Stimulated activated naive CD8-positive, alpha-beta T cell treated with anti-CD3 and anti-CD28 coated beads, Interleukin-15, amount 100 ng/mL, for 72 hours (primary cell): ENCODE measurements at regions not wholly inside any gene's neighbourhood (a gene's known extent, or its start where the extent isn't known, plus 50 kb on each side); places are given as distances from the start of the nearest gene placed in this dataset.

ENCODE experiments used
- ATAC-seq: fragments of 150-1000 bp; cut with Tn5 transposase; 2 replicates; pipeline ENCODE4 v1.10.0; 2021; ENCODE audit warnings: mild to moderate bottlenecking, moderate library complexity
- DNase-seq, 2 donors: peaks; one replicate each; pipeline ENCODE4 v3.0.0; 2021 to 2022
- H3K27ac Mint-ChIP-seq, 2 donors: one replicate each; pipeline ENCODE4 v1.8.0; 2022; ENCODE audit warnings: mild to moderate bottlenecking in 2 of 2, mixed read lengths in 2 of 2, moderate library complexity in 2 of 2
- H3K27me3 Mint-ChIP-seq: one replicate; pipeline ENCODE4 v1.8.0; 2022; ENCODE audit warnings: mixed read lengths
- H3K4me1 Mint-ChIP-seq: one replicate; pipeline ENCODE4 v1.8.0; 2022; ENCODE audit warnings: mild to moderate bottlenecking, mixed read lengths
- H3K4me3 Mint-ChIP-seq, 2 donors: one replicate each; pipeline ENCODE4 v1.8.0; 2022; ENCODE audit warnings: mild to moderate bottlenecking in 2 of 2, mixed read lengths in 2 of 2, moderate library complexity in 1 of 2
- H3K9me3 Mint-ChIP-seq, 2 donors: one replicate each; pipeline ENCODE4 v1.8.0; 2022; ENCODE audit warnings: mixed read lengths in 2 of 2

DNA sequence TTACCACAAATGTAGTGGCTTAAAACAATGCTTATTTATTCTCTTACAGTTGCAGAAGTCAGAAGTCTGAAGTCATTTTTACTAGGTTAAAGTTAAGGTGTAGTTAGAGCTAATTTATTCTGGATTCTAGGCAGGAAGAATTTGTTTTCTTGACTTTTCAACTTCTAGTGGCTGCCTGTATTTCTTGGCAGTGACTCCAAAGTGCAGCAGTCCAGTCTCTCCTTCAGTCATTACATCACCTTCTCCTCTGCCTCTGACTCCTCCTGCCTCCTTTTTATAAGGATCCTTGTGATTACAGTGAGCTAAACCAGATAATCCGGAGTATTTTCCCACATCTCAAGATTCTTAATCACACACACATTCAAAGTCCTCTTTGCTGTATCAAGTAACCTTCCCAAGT, 581.4 kb downstream of the KCNA4 start:
- Mint-ChIP-seq H3K9me3 (no peaks in the 10 kb centered on the region), H3K4me3 (no peak overlapping the region)
- ATAC-seq = no peak

DNA sequence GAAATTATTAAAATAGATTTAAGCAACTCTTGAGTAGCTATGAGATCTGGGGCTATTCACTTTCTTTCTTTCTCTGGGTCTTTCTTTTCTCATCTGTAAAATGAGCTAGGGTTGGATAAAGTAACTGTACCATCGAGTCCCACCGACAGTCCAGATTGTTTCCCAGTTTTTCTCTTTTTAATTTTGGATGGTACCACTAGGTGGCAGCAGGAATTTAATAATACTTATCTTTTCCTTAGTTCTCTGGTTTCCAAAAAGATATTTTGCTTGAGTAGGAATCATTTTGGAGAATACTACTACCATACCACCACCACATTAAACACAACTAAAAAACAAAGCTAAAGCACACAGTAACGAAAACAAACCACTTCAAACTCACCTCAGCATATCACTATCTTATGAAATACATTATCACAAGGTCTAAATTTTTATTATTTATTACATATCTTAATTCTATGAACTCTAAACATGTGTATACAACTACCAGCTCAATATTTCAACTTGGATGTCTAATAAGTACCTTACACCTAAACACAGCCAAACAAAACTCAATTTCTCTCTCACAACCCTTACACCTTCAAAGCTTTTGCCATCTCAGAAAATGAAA, 584.0 kb downstream of the KCNA4 start:
- H3K27me3 Mint-ChIP-seq = peaks cover 10% of the 10 kb centered on the region
- peaks cover 5 to 9% of the 10 kb centered on the region in 2 donors for H3K9me3 Mint-ChIP-seq
- no peak for DNase-seq
- H3K27ac Mint-ChIP-seq = no peak overlapping the region
- H3K4me1 Mint-ChIP-seq = no peaks in the 10 kb centered on the region
- ATAC-seq = no peak
- H3K4me3 Mint-ChIP-seq = no peak overlapping the region

More for the DNA sequence above, 581.4 kb downstream of the KCNA4 start:
- peaks cover 10% of the 10 kb centered on the region for H3K27me3 Mint-ChIP-seq
- H3K4me1 Mint-ChIP-seq = no peaks in the 10 kb centered on the region
- no peak for DNase-seq
- H3K27ac Mint-ChIP-seq = no peak overlapping the region

GRCh38 chr11:29405305-29405704, 611.5 kb downstream of the KCNA4 start:
- peaks cover 9% of the 10 kb centered on the region in 2 donors for H3K9me3 Mint-ChIP-seq
- ATAC-seq = no peak
- H3K27me3 Mint-ChIP-seq = no peaks in the 10 kb centered on the region
- H3K4me1 Mint-ChIP-seq = no peaks in the 10 kb centered on the region
- no peak overlapping the region for H3K4me3 Mint-ChIP-seq
- no peak overlapping the region for H3K27ac Mint-ChIP-seq
- no peak for DNase-seq

- DNase-seq (no peak), ATAC-seq (no peak)
- Mint-ChIP-seq H3K27me3 (no peaks in the 10 kb centered on the region), H3K27ac (no peak overlapping the region), H3K4me1 (no peaks in the 10 kb centered on the region), H3K4me3 (no peak overlapping the region), H3K9me3 (peaks cover 6 to 9% of the 10 kb centered on the region in 2 donors)
These were observed 621.2 kb downstream of the KCNA4 start for GRCh38 chr11:29395555-29396072.

DNA sequence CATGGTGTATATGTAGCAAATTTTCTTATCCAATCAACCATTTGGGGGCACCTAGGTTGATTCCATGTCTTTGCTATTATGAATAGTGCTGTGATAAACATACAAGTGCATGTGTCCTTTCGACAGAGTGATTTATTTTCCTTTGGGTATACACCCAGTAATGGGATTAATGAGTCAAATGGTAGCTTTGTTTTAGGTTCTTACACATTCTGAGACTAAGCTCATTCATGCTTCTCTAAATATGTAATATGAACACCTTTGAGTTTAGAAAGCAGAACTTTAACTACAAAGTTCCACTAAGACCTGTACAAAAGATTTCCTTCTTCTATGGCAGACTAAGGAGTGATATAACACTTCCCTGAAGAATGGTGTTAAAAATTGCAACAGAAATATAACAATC, 627.0 kb downstream of the KCNA4 start:
- Mint-ChIP-seq H3K9me3 (no peaks in the 10 kb centered on the region), H3K4me1 (no peaks in the 10 kb centered on the region), H3K4me3 (no peak overlapping the region), H3K27me3 (no peaks in the 10 kb centered on the region), H3K27ac (no peak overlapping the region)
- DNase-seq (no peak), ATAC-seq (no peak)

DNA sequence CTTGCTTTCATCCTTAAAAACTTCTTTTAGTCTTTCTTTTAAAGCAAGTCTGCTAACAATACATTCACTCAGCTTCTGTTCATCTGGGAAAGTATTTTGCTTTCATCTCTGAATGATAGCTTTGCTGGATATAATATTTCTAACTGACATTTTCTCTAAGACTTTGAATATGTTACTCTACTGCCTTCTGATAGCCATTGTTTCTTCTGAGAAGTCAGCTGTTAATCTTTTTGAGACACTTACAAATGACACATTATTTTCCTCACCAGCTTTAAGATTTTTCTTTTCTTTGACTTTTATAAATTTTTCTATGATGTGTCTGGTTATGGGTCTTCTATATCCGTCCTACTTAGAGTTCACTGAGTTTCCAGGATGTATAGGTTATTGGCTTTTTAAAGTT, 643.1 kb downstream of the KCNA4 start:
- H3K4me1 Mint-ChIP-seq = no peaks in the 10 kb centered on the region

GRCh38 chr11:29368126-29368525, 648.7 kb downstream of the KCNA4 start:
- Mint-ChIP-seq H3K9me3 (peaks cover 5 to 13% of the 10 kb centered on the region in 2 donors), H3K4me1 (no peaks in the 10 kb centered on the region), H3K27me3 (no peaks in the 10 kb centered on the region), H3K4me3 (no peak overlapping the region), H3K27ac (no peak overlapping the region)
- no peak for DNase-seq
- ATAC-seq = no peak

More for the DNA sequence above, 643.1 kb downstream of the KCNA4 start:
- DNase-seq = no peak
- H3K9me3 Mint-ChIP-seq = peaks cover 16 to 20% of the 10 kb centered on the region in 2 donors
- H3K27ac Mint-ChIP-seq = no peak overlapping the region
- no peak overlapping the region for H3K4me3 Mint-ChIP-seq
- no peaks in the 10 kb centered on the region for H3K27me3 Mint-ChIP-seq
- no peak for ATAC-seq

- ATAC-seq = no peak
- DNase-seq = no peak
- Mint-ChIP-seq H3K9me3 (peaks cover 5 to 6% of the 10 kb centered on the region in 2 donors), H3K4me1 (no peaks in the 10 kb centered on the region), H3K4me3 (no peak overlapping the region), H3K27ac (no peak overlapping the region), H3K27me3 (no peaks in the 10 kb centered on the region)
These were observed 652.8 kb downstream of the KCNA4 start for GRCh38 chr11:29364006-29364405.

- Mint-ChIP-seq H3K4me1 (no peaks in the 10 kb centered on the region), H3K4me3 (no peak overlapping the region), H3K27ac (no peak overlapping the region), H3K27me3 (no peaks in the 10 kb centered on the region), H3K9me3 (peaks cover 5 to 6% of the 10 kb centered on the region in 2 donors)
- ATAC-seq = no peak
- DNase-seq = no peak
These were observed 655.5 kb downstream of the KCNA4 start for GRCh38 chr11:29361369-29361768.

GRCh38 chr11:29353833-29354232, 663.0 kb downstream of the KCNA4 start:
- no peaks in the 10 kb centered on the region for H3K27me3 Mint-ChIP-seq
- no peak for ATAC-seq
- H3K4me3 Mint-ChIP-seq = no peak overlapping the region
- H3K9me3 Mint-ChIP-seq = peaks cover 0 to 3% of the 10 kb centered on the region in 2 donors
- DNase-seq = no peak
- no peak overlapping the region for H3K27ac Mint-ChIP-seq
- H3K4me1 Mint-ChIP-seq = no peaks in the 10 kb centered on the region

GRCh38 chr11:29352273-29352795, 664.5 kb downstream of the KCNA4 start:
- no peak overlapping the region for H3K4me3 Mint-ChIP-seq
- ATAC-seq (no peak), DNase-seq (no peak)
- H3K4me1 Mint-ChIP-seq = no peaks in the 10 kb centered on the region
- H3K27me3 Mint-ChIP-seq = no peaks in the 10 kb centered on the region
- peaks cover 0 to 3% of the 10 kb centered on the region in 2 donors for H3K9me3 Mint-ChIP-seq
- H3K27ac Mint-ChIP-seq = no peak overlapping the region

- no peaks in the 10 kb centered on the region for H3K27me3 Mint-ChIP-seq
- no peak overlapping the region for H3K27ac Mint-ChIP-seq
These were observed 665.4 kb downstream of the KCNA4 start for GRCh38 chr11:29351301-29351873.

DNA sequence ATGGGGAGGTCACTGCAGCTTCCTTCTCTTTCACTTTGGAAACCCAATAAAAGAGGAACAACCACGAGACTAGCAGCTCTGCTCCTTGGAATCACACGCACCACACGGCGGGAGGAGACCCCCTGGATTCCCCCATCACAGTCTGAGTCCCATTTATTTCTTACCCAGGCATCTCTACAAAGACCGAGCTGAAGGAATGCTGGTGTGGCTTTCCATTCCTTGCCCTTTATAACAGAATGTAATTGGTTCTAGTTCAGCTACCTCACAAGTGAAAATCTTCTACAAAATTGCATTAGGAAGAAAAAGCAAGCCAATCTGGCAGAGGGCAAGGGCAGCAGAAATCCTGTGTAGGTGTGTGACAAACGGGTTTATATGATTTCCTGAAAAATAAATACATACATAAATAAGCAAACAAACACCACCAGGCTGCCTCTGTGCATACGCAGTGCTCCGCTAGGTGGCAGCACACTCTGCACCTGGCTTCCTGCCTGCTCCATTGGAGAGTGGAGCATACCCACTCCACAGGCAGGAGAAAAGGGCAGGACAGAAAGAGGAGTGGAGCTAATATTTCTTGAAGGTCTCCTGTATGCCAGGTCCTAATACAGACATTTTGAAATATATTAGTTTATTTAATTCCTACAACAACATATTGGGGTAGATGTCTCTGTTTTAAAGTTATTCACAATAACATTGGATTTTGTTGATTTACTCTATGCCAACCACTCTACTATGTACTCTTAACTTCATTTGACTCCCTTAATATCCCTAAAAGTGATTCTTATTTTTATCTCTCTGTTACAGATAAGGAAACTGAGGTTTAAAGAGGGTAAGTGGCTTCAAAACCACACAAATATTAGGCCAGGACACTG, 673.1 kb downstream of the KCNA4 start:
- Mint-ChIP-seq H3K4me3 (no peak overlapping the region), H3K9me3 (peaks cover 0 to 8% of the 10 kb centered on the region in 2 donors), H3K27me3 (no peaks in the 10 kb centered on the region), H3K4me1 (no peaks in the 10 kb centered on the region), H3K27ac (no peak overlapping the region)
- ATAC-seq (peak; percentile 37), DNase-seq (peak; percentile 13 to 22)

More at GRCh38 chr11:29351301-29351873, 665.4 kb downstream of the KCNA4 start:
- ATAC-seq (no peak), DNase-seq (no peak)
- Mint-ChIP-seq H3K9me3 (peaks cover 0 to 3% of the 10 kb centered on the region in 2 donors), H3K4me1 (no peaks in the 10 kb centered on the region), H3K4me3 (no peak overlapping the region)

DNA sequence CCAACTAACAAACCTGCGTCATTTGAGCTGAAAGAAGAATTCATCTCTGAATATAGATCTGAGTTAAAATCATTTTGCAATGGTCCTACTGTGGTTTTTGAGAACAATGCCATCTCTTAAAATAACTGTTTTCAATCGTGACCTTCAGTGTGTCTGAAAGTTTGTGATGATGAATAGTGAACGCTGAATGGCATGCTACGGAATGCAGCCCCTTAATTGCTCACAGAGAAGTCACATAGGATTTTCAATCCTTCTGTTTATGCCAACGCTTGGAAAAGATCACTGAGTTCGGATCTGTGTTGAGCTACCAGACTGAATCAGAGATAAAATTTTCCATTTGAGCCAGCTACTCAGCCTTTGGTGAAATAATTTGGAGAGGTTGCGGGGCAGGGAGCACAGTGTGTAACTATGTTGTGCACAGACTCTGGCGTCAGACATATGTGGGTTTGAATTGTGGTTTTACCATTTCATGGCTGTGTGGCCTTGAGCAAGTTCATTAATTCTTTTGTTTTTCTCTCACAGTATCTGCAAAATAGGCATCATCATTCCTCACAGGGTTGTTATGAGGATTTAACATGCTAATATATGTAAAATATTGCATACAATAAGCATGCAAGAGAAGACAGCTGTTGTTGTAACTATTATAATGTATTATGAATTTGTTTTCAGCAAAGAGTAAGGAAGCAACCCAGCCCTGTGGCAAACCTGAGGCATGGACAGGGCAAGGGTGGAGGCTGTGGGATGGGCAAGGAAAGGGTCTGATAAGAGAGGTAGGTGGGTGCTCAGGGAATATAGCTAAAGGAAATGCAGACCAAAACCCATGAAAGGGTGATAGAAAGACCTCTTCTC, 679.9 kb downstream of the KCNA4 start:
- DNase-seq = no peak
- no peak for ATAC-seq

DNA sequence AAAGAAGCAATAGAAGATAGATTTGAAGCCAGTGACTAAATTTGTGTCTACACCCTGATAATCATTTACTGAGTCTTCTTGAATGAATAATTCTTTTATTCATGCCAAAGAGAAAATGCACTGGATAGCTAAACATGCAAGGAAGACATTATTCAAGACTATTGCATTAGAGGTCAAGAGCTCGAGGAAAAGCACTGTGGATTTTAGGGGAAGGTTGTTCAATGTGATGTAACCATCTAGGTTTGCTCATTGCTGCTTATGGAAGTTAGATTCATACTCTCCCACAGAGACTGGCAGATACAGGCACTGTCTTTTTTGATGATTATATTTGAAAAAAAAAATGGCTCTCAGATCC, 682.1 kb downstream of the KCNA4 start:
- no peak overlapping the region for H3K27ac Mint-ChIP-seq
- no peak for ATAC-seq
- H3K9me3 Mint-ChIP-seq = peaks cover 8 to 20% of the 10 kb centered on the region in 2 donors
- H3K4me1 Mint-ChIP-seq = no peaks in the 10 kb centered on the region
- DNase-seq = no peak
- H3K27me3 Mint-ChIP-seq = no peaks in the 10 kb centered on the region
- no peak overlapping the region for H3K4me3 Mint-ChIP-seq

More for the DNA sequence above, 679.9 kb downstream of the KCNA4 start:
- H3K27me3 Mint-ChIP-seq = no peaks in the 10 kb centered on the region
- no peak overlapping the region for H3K4me3 Mint-ChIP-seq
- H3K27ac Mint-ChIP-seq = no peak overlapping the region
- H3K9me3 Mint-ChIP-seq = peaks cover 8 to 20% of the 10 kb centered on the region in 2 donors
- no peaks in the 10 kb centered on the region for H3K4me1 Mint-ChIP-seq
